Right atrium auricular region (tissue), 2 donors: ENCODE measurements at regions not wholly inside any gene's neighbourhood (a gene's known extent, or its start where the extent isn't known, plus 50 kb on each side); places are given as distances from the start of the nearest gene placed in this dataset.

Experiments used
- DNase-seq: peaks from one replicate; pipeline ENCODE4 v3.0.0-alpha.2; 2019; ENCODE audit warnings: low spot score
- H3K27ac ChIP-seq, 2 donors: fragments of 200-600 bp; sonication (generic); 1 replicate in 1 of 2; 2 replicates in 1 of 2; pipeline ENCODE4 v1.5.1; 2016 to 2019
- H3K27me3 ChIP-seq, 2 donors: fragments of 200-600 bp; sonication (generic); one replicate each; pipeline versions ENCODE4 v1.5.1 to v1.6.0; 2017 to 2019
- H3K36me3 ChIP-seq: fragments of 200-600 bp; sonication (generic); one replicate; pipeline ENCODE4 v1.5.1; 2016
- H3K4me1 ChIP-seq, 2 donors: fragments of 200-600 bp; sonication (generic); one replicate each; pipeline versions ENCODE4 v1.5.1 to v1.6.0; 2017 to 2019
- H3K4me3 ChIP-seq, 2 donors: fragments of 200-600 bp; sonication (generic); 1 replicate in 1 of 2; 2 replicates in 1 of 2; pipeline ENCODE4 v1.5.1; 2017 to 2019; ENCODE audit warnings: mild to moderate bottlenecking in 1 of 2, moderate library complexity in 1 of 2
- H3K9me3 ChIP-seq, 2 donors: fragments of 200-600 bp; sonication (generic); one replicate each; pipeline ENCODE4 v1.5.1; 2019
- TF ChIP-seq, protein P1 (sequence below), 2 donors: fragments of 200-600 bp; sonication (generic); IDR thresholded peaks; one replicate each; pipeline ENCODE4 v1.5.1; 2019; ENCODE audit warnings: antibody characterized with exemption in 2 of 2

DNA sequence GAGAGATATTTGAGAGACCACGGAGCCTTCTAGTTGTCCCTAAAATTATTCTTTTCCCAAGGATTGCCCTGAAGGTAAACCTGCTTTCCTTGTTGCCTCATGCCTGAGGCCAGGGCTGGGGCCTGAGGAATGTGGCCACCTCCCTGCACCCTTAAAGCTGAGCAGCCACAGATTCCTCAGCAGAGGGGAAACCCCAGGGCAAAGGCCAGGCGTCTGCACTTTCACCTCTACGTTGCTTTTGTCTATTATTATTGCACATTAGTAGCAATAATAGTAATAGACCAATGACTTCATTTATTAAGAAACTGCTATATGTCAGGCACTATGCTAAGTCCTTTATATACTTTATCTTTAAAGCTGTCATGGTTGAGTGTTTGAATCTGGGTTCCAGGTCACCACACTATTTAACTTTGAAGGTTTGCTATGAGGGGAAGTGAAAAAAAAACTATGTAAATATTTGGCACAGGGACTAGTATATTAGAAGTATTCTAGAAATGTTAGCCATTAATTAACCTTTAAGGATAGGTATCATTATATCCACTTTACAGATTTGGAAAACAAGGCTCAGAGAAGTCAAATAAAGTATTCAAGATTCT, 104.2 kb downstream of the LRRC30 start:
- TF ChIP-seq, protein P1, sequence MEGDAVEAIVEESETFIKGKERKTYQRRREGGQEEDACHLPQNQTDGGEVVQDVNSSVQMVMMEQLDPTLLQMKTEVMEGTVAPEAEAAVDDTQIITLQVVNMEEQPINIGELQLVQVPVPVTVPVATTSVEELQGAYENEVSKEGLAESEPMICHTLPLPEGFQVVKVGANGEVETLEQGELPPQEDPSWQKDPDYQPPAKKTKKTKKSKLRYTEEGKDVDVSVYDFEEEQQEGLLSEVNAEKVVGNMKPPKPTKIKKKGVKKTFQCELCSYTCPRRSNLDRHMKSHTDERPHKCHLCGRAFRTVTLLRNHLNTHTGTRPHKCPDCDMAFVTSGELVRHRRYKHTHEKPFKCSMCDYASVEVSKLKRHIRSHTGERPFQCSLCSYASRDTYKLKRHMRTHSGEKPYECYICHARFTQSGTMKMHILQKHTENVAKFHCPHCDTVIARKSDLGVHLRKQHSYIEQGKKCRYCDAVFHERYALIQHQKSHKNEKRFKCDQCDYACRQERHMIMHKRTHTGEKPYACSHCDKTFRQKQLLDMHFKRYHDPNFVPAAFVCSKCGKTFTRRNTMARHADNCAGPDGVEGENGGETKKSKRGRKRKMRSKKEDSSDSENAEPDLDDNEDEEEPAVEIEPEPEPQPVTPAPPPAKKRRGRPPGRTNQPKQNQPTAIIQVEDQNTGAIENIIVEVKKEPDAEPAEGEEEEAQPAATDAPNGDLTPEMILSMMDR (IDR thresholded peaks at IDR 0.05), result no peak
- Histone ChIP-seq H3K27ac (no peak overlapping the region), H3K9me3 (no peaks in the 10 kb centered on the region), H3K36me3 (no peaks in the 10 kb centered on the region), H3K4me1 (no peaks in the 10 kb centered on the region), H3K27me3 (no peaks in the 10 kb centered on the region), H3K4me3 (no peak overlapping the region)
- no peak for DNase-seq

DNA sequence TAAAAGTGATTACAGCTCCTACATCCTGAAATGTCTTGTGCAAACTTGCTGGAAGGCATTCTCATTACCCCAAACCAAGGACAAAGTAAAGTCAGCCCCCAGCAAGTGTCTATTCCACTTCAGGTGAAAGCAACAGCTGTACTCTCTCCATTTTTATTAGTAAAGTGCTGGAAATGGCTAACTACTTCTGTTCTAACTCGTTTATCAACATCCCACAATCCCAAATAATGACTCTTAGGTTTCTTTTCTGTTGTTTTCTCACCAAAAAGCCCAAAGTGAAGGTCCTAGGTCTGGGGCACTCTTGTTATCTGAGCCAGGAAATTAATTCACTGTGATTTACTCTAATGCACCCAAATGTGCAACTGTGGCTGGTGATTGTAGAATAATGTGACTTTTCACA, 105.7 kb downstream of the LRRC30 start:
- H3K27ac ChIP-seq, result no peak overlapping the region
- TF ChIP-seq, protein P1 (IDR thresholded peaks at IDR 0.05), result no peak
- no peaks in the 10 kb centered on the region for H3K27me3 ChIP-seq
- no peaks in the 10 kb centered on the region for H3K4me1 ChIP-seq
- DNase-seq, result no peak
- H3K4me3 ChIP-seq, result no peak overlapping the region
- no peaks in the 10 kb centered on the region for H3K9me3 ChIP-seq
- H3K36me3 ChIP-seq, result no peaks in the 10 kb centered on the region

DNA sequence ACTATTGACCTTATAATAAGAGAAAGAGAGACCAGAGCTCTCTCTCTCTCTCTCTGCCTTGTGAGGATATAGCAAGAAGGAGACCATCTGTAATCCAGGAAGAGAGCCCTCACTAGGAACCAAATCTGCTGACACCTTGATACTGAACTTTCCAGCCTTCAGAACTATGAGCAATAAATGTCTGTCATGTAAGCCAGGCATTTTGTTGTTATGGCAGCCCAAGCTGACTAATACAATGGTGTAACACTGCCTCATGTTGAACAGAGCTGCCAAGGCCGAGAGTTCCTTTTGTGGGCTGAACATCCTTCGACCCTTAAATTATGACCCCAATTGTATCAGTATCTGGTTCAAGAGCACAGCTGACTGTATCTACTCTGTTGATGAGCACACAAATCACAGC, 108.0 kb downstream of the LRRC30 start:
- TF ChIP-seq, protein P1 (IDR thresholded peaks at IDR 0.05), result no peak
- Histone ChIP-seq H3K27ac (no peak overlapping the region), H3K9me3 (no peaks in the 10 kb centered on the region), H3K27me3 (no peaks in the 10 kb centered on the region), H3K4me1 (no peaks in the 10 kb centered on the region), H3K4me3 (no peak overlapping the region), H3K36me3 (no peaks in the 10 kb centered on the region)
- no peak for DNase-seq

DNA sequence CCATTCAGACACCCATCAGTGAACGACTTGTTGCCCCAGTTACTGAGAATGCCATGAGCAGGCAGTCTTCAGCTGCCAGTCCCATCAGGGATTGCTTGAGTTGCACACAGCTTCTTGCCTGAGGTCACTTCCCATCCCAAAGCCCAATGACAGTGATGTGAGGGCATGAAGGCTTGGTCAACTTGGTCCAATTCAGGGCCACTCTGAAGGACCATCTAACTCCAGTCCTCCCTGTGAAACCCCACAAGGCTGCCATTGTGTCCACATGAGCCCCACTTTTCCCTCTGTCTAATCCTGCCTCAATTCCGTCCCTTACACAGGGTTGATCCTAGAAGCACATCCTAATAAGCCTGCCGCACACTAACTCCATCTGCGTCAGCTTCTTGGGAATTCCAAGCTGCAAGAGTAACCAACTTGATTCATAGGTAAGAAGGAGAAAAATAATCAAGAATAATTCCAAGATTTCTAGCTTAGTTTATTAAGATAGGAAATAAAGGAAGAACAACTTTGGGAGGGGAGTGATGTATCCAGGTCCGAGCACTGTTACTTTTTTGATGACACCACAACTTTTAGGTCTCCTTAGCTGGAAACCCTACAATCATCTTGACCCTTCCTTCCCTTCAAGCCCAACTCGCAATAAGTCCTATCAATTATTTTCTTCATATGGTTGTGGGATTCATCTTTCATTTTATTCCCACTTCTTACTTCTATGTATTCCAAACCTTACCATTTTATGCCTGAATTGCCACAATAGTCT, 110.9 kb downstream of the LRRC30 start:
- no peaks in the 10 kb centered on the region for H3K9me3 ChIP-seq

DNA sequence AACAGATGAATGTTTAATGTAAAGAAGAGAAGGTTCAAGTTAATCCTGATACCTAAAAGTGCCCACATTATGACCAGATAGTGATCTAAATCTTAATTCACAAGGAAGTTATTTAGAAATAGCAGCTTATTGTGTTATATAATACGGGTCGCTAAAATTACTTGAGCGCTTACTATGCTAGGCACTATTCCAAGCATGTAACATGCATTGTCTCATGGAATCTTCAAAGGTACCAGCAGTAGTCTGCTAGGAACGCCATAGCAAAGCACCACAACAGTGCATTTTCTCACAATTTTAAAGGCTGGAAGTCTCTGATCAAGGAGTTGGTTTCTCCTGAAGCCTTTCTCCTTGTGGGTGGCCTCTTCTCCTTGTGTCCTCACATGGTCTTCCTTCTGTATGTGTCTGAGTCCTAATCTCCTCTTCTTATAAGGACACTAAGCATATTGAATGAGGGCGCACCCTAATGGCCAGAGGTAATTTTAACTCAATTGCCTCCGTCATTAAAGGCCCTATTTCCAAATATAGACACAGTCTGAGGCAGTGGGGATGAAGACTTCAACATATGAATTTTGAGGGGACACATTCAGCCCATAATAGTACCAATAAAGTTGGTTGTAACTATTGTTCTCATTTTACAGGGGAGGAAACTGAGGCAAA, 118.4 kb downstream of the LRRC30 start:
- TF ChIP-seq, protein P1 (IDR thresholded peaks at IDR 0.05), result no peak
- no peaks in the 10 kb centered on the region for H3K4me1 ChIP-seq

More for the DNA sequence above, 110.9 kb downstream of the LRRC30 start:
- Histone ChIP-seq H3K36me3 (no peaks in the 10 kb centered on the region), H3K4me3 (no peak overlapping the region), H3K27ac (no peak overlapping the region), H3K4me1 (no peaks in the 10 kb centered on the region), H3K27me3 (no peaks in the 10 kb centered on the region)
- DNase-seq, result no peak
- TF ChIP-seq, protein P1 (IDR thresholded peaks at IDR 0.05), result no peak

More for the DNA sequence above, 118.4 kb downstream of the LRRC30 start:
- no peak overlapping the region for H3K27ac ChIP-seq
- no peaks in the 10 kb centered on the region for H3K36me3 ChIP-seq
- DNase-seq, result no peak
- H3K9me3 ChIP-seq, result no peaks in the 10 kb centered on the region
- H3K4me3 ChIP-seq, result no peak overlapping the region
- H3K27me3 ChIP-seq, result no peaks in the 10 kb centered on the region
